ENCODE measurements at regions not wholly inside any gene's neighbourhood (a gene's known extent, or its start where the extent isn't known, plus 50 kb on each side); places are given as distances from the start of the nearest gene placed in this dataset.

DNA sequence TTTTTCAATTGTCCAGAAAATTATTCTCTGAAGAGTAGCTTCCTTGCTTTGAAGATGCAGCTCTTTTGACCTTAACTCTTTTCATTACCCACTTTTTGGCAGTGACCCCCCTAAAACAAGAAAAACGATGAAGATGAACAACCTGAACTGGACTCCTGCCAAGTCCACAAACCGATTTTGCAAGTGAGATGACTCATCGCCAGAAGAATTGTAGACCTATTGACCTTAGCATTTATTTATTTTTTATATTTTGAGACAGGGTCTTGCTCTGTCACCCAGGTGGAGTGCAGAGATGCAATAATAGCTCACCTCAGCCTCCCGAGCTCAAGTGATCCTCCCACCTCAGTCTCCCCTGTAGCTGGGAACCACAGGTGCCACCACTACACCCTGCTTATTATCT lies 859.2 kb downstream of the GATA3 start:
- no peaks in the 10 kb centered on the region for H3K36me3 ChIP-seq (replicated peaks; ENCODE audit: control insufficient read depth, insufficient read depth, low read length)
- DNase-seq, result no peak
- no peak overlapping the region for H3K4me3 ChIP-seq (ENCODE audit: insufficient read depth, low read depth, low read length)
- H3K27me3 ChIP-seq (ENCODE audit: control insufficient read depth, insufficient read depth, low read length), result no peaks in the 10 kb centered on the region

DNA sequence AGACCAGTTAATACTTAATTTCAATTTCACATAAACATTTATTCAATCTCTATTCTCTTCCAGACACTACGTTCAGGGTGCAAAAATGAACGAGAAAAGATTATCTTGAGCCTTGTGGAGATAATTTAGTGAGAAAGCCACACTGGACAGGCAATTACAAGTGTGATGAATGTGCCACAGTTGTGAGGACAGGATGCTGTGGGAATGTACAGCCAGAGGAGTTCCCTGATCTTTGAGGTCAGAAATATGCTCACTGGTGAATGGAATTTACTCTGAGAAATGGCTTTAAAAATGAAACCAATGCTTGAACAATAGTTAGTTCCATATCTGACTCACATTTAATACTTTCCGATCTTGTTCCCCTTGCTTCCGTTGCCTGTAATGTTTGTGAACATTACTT lies 864.8 kb downstream of the GATA3 start:
- no peak overlapping the region for H3K4me3 ChIP-seq (ENCODE audit: insufficient read depth, low read depth, low read length)
- no peak for DNase-seq
- no peaks in the 10 kb centered on the region for H3K36me3 ChIP-seq (replicated peaks; ENCODE audit: control insufficient read depth, insufficient read depth, low read length)
- H3K27me3 ChIP-seq (ENCODE audit: control insufficient read depth, insufficient read depth, low read length), result no peaks in the 10 kb centered on the region

DNA sequence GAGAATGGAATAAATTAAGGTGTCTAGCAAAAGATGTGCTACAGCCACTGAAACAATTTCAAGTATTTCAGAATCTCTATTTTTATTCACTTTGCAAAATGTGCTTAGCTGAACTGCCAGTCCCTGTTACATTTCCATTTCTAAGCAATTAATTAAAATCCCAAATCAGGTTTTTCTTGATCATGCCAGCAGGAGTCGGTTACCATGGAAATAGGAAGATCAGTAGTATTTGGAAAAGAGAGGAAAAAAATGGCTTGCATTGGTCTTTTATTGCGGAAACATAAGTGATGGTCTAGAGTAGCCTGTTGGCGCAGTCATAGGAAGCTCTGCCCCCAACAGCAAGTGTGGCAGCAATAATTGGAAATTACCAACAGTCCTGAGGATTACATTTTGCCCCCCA lies 867.1 kb downstream of the GATA3 start:
- peak; percentile 7 for DNase-seq
- no peak overlapping the region for H3K4me3 ChIP-seq (ENCODE audit: insufficient read depth, low read depth, low read length)
- H3K36me3 ChIP-seq (replicated peaks; ENCODE audit: control insufficient read depth, insufficient read depth, low read length), result no peaks in the 10 kb centered on the region

DNA sequence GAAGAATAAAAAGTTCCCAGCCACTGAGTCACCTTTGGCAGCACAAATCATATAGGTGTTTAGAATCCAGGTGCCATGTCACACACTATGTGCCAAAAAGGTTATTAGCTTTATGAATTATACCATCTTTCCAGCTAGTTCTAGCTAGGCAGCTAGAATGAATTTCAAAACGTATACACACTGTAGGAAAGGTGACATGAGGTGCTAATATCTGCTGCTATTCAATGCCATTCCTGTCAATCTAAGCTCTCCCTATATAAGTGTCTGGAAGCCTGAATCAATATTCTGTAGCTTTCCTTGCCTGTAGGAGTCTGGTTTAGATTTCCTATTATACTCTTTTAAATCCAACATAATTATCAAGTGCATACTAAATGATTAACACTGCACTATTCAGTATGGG lies 868.6 kb downstream of the GATA3 start:
- Histone ChIP-seq H3K36me3 (replicated peaks; ENCODE audit: control insufficient read depth, insufficient read depth, low read length) (no peaks in the 10 kb centered on the region), H3K4me3 (ENCODE audit: insufficient read depth, low read depth, low read length) (no peak overlapping the region), H3K27me3 (ENCODE audit: control insufficient read depth, insufficient read depth, low read length) (no peaks in the 10 kb centered on the region)
- no peak for DNase-seq

More for the DNA sequence above, 867.1 kb downstream of the GATA3 start:
- H3K27me3 ChIP-seq (ENCODE audit: control insufficient read depth, insufficient read depth, low read length), result no peaks in the 10 kb centered on the region

DNA sequence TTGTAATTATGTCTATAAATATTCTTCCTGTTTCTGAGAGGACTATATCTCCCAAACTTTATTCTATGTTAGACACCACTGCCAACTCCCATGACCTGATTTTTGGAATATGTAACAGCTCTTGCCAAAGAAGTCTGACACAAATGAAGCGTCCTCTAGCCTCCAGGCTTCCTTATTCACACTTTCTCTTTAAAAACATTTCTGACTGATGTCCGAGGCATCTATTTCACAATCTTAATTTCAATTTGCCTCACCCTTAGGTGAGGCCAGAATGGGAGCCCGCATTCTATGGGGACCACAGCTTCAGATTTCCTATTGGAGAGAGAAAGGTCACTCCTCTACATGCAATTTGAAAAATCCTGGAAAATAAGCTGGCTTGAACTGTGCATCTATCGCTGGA lies 873.2 kb downstream of the GATA3 start:
- no peak for DNase-seq
- H3K36me3 ChIP-seq (replicated peaks; ENCODE audit: control insufficient read depth, insufficient read depth, low read length), result no peaks in the 10 kb centered on the region
- H3K27me3 ChIP-seq (ENCODE audit: control insufficient read depth, insufficient read depth, low read length), result no peaks in the 10 kb centered on the region
- no peak overlapping the region for H3K4me3 ChIP-seq (ENCODE audit: insufficient read depth, low read depth, low read length)

DNA sequence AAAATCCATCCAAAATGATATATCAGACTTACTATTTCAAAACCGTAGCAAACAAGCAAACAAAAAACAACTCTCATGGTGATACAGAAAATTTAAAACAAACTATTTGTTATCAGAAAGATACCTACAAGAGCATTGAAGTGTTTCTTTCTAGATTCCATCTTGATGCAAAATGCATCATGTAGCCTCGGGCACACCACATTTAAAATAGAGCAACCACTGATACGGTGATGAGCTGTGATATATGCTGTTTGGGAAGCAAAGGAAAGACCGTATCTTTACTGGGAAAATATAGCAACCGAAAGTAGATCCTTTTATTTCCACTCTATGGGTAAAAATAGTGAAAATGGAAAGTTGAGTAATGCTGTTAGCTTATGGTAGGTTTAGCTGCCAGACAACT lies 892.0 kb downstream of the GATA3 start:
- Histone ChIP-seq H3K36me3 (replicated peaks; ENCODE audit: control insufficient read depth, insufficient read depth, low read length) (no peaks in the 10 kb centered on the region), H3K4me3 (ENCODE audit: insufficient read depth, low read depth, low read length) (no peak overlapping the region), H3K27me3 (ENCODE audit: control insufficient read depth, insufficient read depth, low read length) (no peaks in the 10 kb centered on the region)
- DNase-seq, result no peak

DNA sequence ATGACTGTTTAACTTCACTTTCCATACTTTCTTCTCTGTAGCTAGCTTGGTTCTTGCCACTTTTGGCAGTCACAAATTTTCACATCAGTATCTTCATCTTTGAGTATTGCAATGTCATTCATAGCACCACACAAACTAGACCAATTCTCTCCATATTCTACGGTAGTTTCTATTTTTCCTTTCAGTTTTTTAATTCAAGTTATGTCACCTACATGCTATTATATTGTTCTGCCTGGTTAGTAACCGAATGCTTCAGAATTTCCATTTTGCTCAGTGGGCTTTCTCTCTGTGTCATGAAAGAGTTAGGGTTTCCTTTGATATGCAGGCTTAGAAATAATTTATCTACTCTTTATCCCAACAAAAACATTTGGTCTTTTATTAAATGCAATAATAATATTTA lies 896.5 kb downstream of the GATA3 start:
- Histone ChIP-seq H3K4me3 (ENCODE audit: insufficient read depth, low read depth, low read length) (no peak overlapping the region), H3K36me3 (replicated peaks; ENCODE audit: control insufficient read depth, insufficient read depth, low read length) (no peaks in the 10 kb centered on the region), H3K27me3 (ENCODE audit: control insufficient read depth, insufficient read depth, low read length) (no peaks in the 10 kb centered on the region)
- no peak for DNase-seq

DNA sequence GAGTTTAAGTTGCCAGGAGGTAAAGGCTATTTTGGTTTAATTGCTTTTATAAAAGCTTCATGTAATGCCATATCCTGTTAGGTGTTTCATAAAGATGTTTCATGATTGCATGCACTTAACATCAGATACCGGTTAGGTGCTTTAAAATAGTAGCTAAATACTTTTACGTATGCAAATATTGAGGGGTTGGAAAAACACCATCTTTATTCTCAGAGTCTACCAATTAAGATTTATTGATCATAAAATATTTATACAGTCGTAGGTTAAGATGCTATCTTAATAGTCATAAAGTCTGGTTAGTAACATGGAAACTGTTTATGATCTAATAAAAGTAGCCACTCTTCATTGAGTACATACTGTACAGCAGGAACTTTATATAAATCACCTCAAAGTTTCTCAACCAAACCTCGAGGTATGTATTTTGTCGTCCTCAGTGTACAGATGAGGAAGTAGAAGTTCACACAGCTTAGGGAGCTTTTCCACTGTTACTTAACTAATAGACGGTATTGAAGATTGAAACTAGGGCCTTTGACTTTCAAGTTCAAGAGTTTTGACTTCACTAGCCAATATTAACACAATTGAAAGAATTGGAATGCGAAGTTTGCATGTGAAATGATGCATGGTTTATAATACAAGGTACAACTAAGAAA lies 897.1 kb downstream of the GATA3 start:
- Histone ChIP-seq H3K4me3 (ENCODE audit: insufficient read depth, low read depth, low read length) (no peak overlapping the region), H3K27me3 (ENCODE audit: control insufficient read depth, insufficient read depth, low read length) (no peaks in the 10 kb centered on the region), H3K36me3 (replicated peaks; ENCODE audit: control insufficient read depth, insufficient read depth, low read length) (no peaks in the 10 kb centered on the region)
- DNase-seq, result no peak

DNA sequence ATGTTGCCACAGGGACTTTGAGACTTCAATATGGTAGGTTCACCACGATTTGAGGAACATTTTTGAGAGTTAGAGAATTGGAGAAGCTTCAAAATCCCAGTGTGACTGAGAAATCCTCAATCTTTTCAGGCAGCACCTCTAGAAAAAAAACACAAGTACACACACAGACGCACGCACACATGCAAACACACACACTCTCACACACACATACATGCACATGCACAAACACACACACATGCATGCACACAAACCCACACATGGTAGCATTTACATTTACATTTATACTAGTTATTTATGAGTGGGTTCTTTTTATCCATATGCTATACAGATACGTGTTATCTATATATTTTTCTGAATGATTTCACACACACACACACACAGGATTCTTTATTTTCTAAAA lies 901.9 kb downstream of the GATA3 start:
- Histone ChIP-seq H3K4me3 (ENCODE audit: insufficient read depth, low read depth, low read length) (no peak overlapping the region), H3K36me3 (replicated peaks; ENCODE audit: control insufficient read depth, insufficient read depth, low read length) (no peaks in the 10 kb centered on the region), H3K27me3 (ENCODE audit: control insufficient read depth, insufficient read depth, low read length) (no peaks in the 10 kb centered on the region)
- DNase-seq, result no peak

DNA sequence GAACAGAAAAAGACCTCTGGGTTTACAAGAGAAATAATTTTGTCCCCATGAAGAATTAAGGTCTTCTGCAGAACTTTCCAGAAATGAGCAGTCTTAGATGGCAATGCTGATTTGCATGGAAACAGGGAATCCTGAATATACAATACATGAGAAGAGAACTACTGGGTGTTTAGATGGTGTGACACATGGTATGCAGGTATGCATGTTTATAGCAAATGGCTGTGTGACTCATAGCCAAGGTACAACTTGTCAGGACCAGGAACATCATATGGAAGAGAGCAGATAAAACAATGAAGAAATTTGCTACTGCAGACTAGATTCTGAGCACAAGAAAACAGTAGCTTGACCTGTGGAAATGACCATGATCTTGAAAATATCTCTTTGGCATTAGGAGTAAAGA lies 907.8 kb downstream of the GATA3 start:
- no peak overlapping the region for H3K4me3 ChIP-seq (ENCODE audit: insufficient read depth, low read depth, low read length)
- no peaks in the 10 kb centered on the region for H3K27me3 ChIP-seq (ENCODE audit: control insufficient read depth, insufficient read depth, low read length)
- no peak for DNase-seq
- H3K36me3 ChIP-seq (replicated peaks; ENCODE audit: control insufficient read depth, insufficient read depth, low read length), result no peaks in the 10 kb centered on the region

DNA sequence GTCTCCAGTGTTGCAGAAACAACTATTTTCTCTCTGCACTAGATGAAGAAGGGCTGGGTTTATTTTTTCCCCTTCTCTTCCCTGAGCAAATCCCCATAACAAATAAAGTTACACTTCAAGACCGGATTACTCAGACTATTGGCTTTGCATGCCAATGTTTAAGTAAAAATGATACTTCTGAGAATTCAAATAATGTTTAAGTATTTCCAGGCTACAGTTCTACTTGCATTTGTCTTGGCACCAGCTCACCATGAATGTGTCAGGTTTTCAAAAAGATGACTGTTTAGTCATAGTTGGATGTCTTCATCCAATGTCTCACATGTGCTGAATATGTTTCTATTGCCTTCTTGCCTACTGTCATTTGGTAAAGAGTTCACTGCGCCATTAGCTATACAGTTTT lies 912.6 kb downstream of the GATA3 start:
- Histone ChIP-seq H3K36me3 (replicated peaks; ENCODE audit: control insufficient read depth, insufficient read depth, low read length) (no peaks in the 10 kb centered on the region), H3K4me3 (ENCODE audit: insufficient read depth, low read depth, low read length) (no peak overlapping the region), H3K27me3 (ENCODE audit: control insufficient read depth, insufficient read depth, low read length) (no peaks in the 10 kb centered on the region)
- no peak for DNase-seq

DNA sequence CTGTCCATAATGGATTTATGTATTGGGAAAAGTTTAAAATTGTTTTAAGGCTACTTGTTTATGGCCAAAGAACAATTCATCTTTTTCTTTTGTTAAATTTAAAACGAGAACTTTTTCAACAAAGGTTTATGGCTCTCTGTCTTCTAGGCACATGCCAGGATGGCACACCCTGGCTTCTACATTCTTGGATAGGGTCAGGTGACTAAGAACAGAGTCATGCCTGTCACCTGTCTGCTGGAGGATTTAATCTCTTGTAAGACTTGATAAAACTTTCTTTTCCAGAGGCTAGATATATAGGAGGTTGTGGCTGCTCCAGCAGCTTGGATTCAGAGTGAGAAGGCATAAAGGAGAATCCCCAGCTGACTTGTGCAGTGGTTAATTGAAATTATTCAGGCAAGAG lies 915.4 kb downstream of the GATA3 start:
- H3K27me3 ChIP-seq (ENCODE audit: control insufficient read depth, insufficient read depth, low read length), result no peaks in the 10 kb centered on the region
- DNase-seq, result no peak
- no peak overlapping the region for H3K4me3 ChIP-seq (ENCODE audit: insufficient read depth, low read depth, low read length)
- H3K36me3 ChIP-seq (replicated peaks; ENCODE audit: control insufficient read depth, insufficient read depth, low read length), result no peaks in the 10 kb centered on the region

DNA sequence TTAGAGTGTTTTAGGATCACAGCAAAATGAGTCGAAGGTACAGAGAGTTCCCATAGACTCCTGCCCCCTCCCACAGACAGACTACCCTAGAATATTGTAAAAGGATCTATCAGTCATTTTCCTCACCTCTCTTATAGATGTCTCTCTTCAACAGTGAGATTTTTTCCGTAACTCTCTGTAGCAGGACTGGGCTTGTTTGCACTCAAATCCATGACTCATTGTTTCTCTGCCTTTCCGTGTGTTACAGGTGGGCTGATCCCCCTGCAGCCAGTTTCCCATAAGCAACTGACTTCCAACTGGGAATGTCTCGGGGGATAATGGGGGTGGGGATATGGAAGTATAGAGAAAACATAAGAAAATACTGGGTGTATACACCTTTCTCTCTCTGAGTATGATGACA lies 921.0 kb downstream of the GATA3 start:
- no peak for DNase-seq
- Histone ChIP-seq H3K27me3 (ENCODE audit: control insufficient read depth, insufficient read depth, low read length) (no peaks in the 10 kb centered on the region), H3K36me3 (replicated peaks; ENCODE audit: control insufficient read depth, insufficient read depth, low read length) (no peaks in the 10 kb centered on the region), H3K4me3 (ENCODE audit: insufficient read depth, low read depth, low read length) (no peak overlapping the region)

DNA sequence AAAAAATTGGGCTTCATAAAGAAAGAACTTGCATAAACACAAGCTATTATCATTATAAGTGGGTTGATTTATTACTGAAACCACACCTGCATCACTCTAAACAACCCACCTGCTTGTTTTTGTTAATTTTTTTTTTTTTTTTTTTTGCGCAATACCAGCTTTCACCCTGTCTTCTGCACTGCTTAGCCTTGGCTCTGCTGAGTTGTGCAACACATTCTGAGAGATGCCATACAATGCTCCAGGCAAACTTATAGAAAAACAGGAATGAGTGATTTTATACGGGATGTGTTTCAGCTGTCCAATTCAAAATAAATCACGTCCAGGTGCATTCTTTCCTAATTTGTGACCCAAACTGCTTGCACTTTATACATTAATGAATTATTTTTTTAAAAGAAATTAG lies 923.6 kb downstream of the GATA3 start:
- H3K36me3 ChIP-seq (replicated peaks; ENCODE audit: control insufficient read depth, insufficient read depth, low read length), result no peaks in the 10 kb centered on the region
- DNase-seq, result no peak
- no peaks in the 10 kb centered on the region for H3K27me3 ChIP-seq (ENCODE audit: control insufficient read depth, insufficient read depth, low read length)

DNA sequence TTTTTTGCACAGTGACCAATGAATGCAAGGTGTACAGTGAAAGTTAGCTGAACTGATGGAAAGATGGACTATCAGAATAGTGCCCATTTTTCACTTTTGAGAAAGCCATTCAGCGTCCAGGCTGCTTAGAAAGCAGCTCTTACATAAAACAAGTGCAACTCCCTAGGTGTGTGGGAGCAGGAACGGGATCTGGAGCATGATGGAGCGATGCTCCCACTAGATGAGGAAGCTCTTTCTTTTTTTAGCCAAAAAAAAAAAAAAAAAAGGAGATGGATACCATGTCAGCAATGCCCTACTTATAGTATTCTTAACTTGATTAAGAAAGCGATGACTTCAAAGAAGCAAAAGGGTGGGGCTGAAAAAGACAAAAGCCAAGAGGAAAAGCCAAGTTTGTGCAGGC lies 925.5 kb downstream of the GATA3 start:
- DNase-seq, result no peak
- Histone ChIP-seq H3K4me3 (ENCODE audit: insufficient read depth, low read depth, low read length) (no peak overlapping the region), H3K36me3 (replicated peaks; ENCODE audit: control insufficient read depth, insufficient read depth, low read length) (no peaks in the 10 kb centered on the region), H3K27me3 (ENCODE audit: control insufficient read depth, insufficient read depth, low read length) (no peaks in the 10 kb centered on the region)

More for the DNA sequence above, 923.6 kb downstream of the GATA3 start:
- H3K4me3 ChIP-seq (ENCODE audit: insufficient read depth, low read depth, low read length), result no peak overlapping the region

DNA sequence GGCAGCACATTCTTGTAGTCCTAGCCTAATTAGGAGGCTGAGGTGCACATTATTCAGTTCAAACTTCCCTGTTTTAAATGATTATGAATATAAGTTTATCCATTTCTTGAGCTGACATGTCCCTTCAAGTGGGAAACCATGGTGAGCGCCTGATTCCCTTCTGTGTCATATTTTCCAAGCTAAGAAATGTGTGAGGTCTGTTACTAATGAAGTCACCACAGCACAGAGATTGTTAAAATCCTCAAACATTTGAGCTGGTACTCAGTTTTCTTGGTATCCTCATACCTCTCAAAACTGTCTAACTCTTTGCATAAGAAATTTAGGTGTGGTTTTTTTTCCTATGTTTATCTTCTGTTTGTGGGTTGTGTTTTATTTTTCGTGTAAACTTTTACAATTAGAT lies 926.8 kb downstream of the GATA3 start:
- DNase-seq, result no peak
- H3K27me3 ChIP-seq (ENCODE audit: control insufficient read depth, insufficient read depth, low read length), result no peaks in the 10 kb centered on the region
- H3K4me3 ChIP-seq (ENCODE audit: insufficient read depth, low read depth, low read length), result no peak overlapping the region
- no peaks in the 10 kb centered on the region for H3K36me3 ChIP-seq (replicated peaks; ENCODE audit: control insufficient read depth, insufficient read depth, low read length)
